CD4-positive, alpha-beta memory T cell (primary cell): ENCODE measurements at regions not wholly inside any gene's neighbourhood (a gene's known extent, or its start where the extent isn't known, plus 50 kb on each side); places are given as distances from the start of the nearest gene placed in this dataset.

ENCODE experiments used
- CTCF ChIA-PET: fragments of 350-600 bp; sonication (Branson Sonifier 250); formaldehyde crosslinking; loops from one replicate; lab custom pipeline; 2021; ENCODE audit warnings: inconsistent platforms; ENCODE audit not compliant: partially characterized antibody; lab: Charles Lee
- POLR2A ChIA-PET: fragments of 350-600 bp; sonication (Branson Sonifier 250); formaldehyde crosslinking; loops from one replicate; lab custom pipeline; 2021; ENCODE audit not compliant: partially characterized antibody; lab: Charles Lee
- DNase-seq, 5 donors: peaks; one replicate each; pipeline versions ENCODE4 v3.0.0 to v3.0.0-alpha.2; 2020 to 2022; ENCODE audit warnings: mixed read lengths in 1 of 5
- H3K27ac ChIP-seq: one replicate; pipeline ENCODE4 v1.7.0; 2013; ENCODE audit warnings: low read depth, low read length
- H3K27me3 ChIP-seq: 2 replicates; pipeline ENCODE4 v1.7.0; 2013; ENCODE audit warnings: mild to moderate bottlenecking, low read length, moderate library complexity; ENCODE audit not compliant: insufficient read depth
- H3K36me3 ChIP-seq: 2 replicates; pipeline ENCODE4 v1.7.0; 2013; ENCODE audit warnings: mild to moderate bottlenecking, low read length, moderate library complexity; ENCODE audit not compliant: insufficient read depth
- H3K4me1 ChIP-seq: 2 replicates; pipeline ENCODE4 v1.7.0; 2013; ENCODE audit warnings: mild to moderate bottlenecking, low read length, moderate library complexity; ENCODE audit not compliant: insufficient read depth
- H3K4me3 ChIP-seq, 2 donors: one replicate each; pipeline ENCODE4 v1.7.0; 2013; ENCODE audit warnings: low read length in 2 of 2, mild to moderate bottlenecking in 1 of 2
- H3K9me3 ChIP-seq, 2 donors: one replicate each; pipeline ENCODE4 v1.7.0; 2013; ENCODE audit warnings: low read length in 2 of 2, control low read depth in 1 of 2; ENCODE audit not compliant: control insufficient read depth in 1 of 2
- H3K27ac Mint-ChIP-seq, 7 donors: one replicate each; pipeline ENCODE4 v1.8.0; 2020 to 2021; ENCODE audit warnings: mixed read lengths in 7 of 7, mild to moderate bottlenecking in 6 of 7, inconsistent platforms in 3 of 7, moderate library complexity in 3 of 7
- H3K27me3 Mint-ChIP-seq, 2 donors: one replicate each; pipeline ENCODE4 v1.8.0; 2020 to 2021; ENCODE audit warnings: mixed read lengths in 2 of 2
- H3K36me3 Mint-ChIP-seq, 2 donors: one replicate each; pipeline ENCODE4 v1.8.0; 2020 to 2021; ENCODE audit warnings: mixed read lengths in 2 of 2, inconsistent platforms in 1 of 2, mild to moderate bottlenecking in 1 of 2
- H3K4me1 Mint-ChIP-seq, 4 donors: one replicate each; pipeline ENCODE4 v1.8.0; 2020 to 2021; ENCODE audit warnings: mixed read lengths in 4 of 4, mild to moderate bottlenecking in 1 of 4
- H3K4me3 Mint-ChIP-seq, 8 donors: one replicate each; pipeline ENCODE4 v1.8.0; 2020 to 2021; ENCODE audit warnings: mixed read lengths in 8 of 8, mild to moderate bottlenecking in 7 of 8, moderate library complexity in 6 of 8, inconsistent platforms in 3 of 8
- H3K9me3 Mint-ChIP-seq, 8 donors: one replicate each; pipeline ENCODE4 v1.8.0; 2020 to 2021; ENCODE audit warnings: mixed read lengths in 8 of 8, mild to moderate bottlenecking in 5 of 8, inconsistent platforms in 3 of 8, moderate library complexity in 1 of 8
- intact Hi-C: fragments of 100-400 bp; cut with micrococcal nuclease; formaldehyde crosslinking; loops from one replicate; pipeline ENCODE4 v1.15.1; 2023

GRCh38 chrY:7444141-7444540 is 532.6 kb upstream of the AMELY start:
- H3K4me3 Mint-ChIP-seq = no peak overlapping the region
- ChIA-PET POLR2A (no interaction called here), CTCF (no interaction called here)
- H3K27me3 Mint-ChIP-seq = peaks cover 2 to 8% of the 10 kb centered on the region in 2 donors
- peaks cover 0 to 2% (median 0%) of the 10 kb centered on the region in 8 donors for H3K9me3 Mint-ChIP-seq
- no peaks in the 10 kb centered on the region for H3K36me3 Mint-ChIP-seq
- Histone ChIP-seq H3K4me3 (no peak overlapping the region), H3K27ac (no peak overlapping the region), H3K9me3 (no peaks in the 10 kb centered on the region), H3K27me3 (no peaks in the 10 kb centered on the region), H3K36me3 (no peaks in the 10 kb centered on the region), H3K4me1 (no peaks in the 10 kb centered on the region)
- no peaks in the 10 kb centered on the region for H3K4me1 Mint-ChIP-seq
- no peak for DNase-seq
- no peak overlapping the region for H3K27ac Mint-ChIP-seq
- intact Hi-C loops = no loop called here

DNA sequence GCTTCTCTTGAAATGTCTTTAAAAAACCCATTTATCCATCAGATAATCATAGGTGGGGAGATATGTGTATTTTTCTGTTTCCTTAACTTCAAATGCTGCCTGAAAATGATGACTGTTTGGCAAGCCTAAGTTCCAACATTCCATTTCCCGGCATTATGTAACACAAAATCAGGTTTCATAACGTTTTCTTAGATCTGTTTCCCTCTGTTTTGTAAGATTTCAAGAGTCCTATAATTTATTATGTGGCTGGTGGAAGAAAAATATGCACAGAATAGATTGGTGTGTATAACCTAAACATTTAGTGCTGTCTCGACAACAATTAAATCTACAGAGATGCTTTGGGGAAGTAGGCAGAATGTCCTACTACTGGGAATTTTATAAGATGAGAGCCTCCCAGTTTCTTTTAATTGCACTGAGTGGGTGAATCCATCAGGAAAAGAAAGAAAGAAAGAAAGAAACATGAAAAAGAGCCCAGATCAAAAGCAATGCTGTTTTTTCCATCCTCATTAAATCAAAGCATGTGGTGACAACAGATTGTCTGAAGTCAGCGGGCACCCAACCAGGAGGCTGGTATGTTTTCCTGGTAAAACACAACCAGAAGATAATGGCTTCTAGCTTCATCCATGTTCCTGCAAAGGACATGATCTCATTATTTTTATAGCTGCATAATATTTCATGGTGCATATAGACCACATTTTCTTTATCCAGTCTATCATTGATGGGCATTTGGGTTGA is 529.4 kb upstream of the AMELY start:
- Mint-ChIP-seq H3K9me3 (peaks cover 0 to 2% (median 0%) of the 10 kb centered on the region in 8 donors), H3K36me3 (no peaks in the 10 kb centered on the region), H3K4me1 (no peaks in the 10 kb centered on the region), H3K27me3 (no peaks in the 10 kb centered on the region), H3K27ac (no peak overlapping the region), H3K4me3 (no peak overlapping the region)
- H3K4me1 ChIP-seq = no peaks in the 10 kb centered on the region
- no peaks in the 10 kb centered on the region for H3K9me3 ChIP-seq
- no peaks in the 10 kb centered on the region for H3K27me3 ChIP-seq
- H3K36me3 ChIP-seq = no peaks in the 10 kb centered on the region
- H3K27ac ChIP-seq = no peak overlapping the region
- intact Hi-C loops = no loop called here
- POLR2A ChIA-PET = no interaction called here
- no peak overlapping the region for H3K4me3 ChIP-seq
- no peak for DNase-seq
- CTCF ChIA-PET = no interaction called here

- no peak for DNase-seq
- no peaks in the 10 kb centered on the region for H3K9me3 ChIP-seq
- CTCF ChIA-PET = no interaction called here
- H3K4me3 ChIP-seq = no peak overlapping the region
- no peaks in the 10 kb centered on the region for H3K27me3 ChIP-seq
- H3K4me1 Mint-ChIP-seq = no peaks in the 10 kb centered on the region
- H3K9me3 Mint-ChIP-seq = no peaks in the 10 kb centered on the region
- H3K36me3 Mint-ChIP-seq = no peaks in the 10 kb centered on the region
- peaks cover 0 to 2% of the 10 kb centered on the region in 2 donors for H3K27me3 Mint-ChIP-seq
- intact Hi-C loops = no loop called here
- no peak overlapping the region for H3K4me3 Mint-ChIP-seq
- no peak overlapping the region for H3K27ac Mint-ChIP-seq
- no peak overlapping the region for H3K27ac ChIP-seq
- no peaks in the 10 kb centered on the region for H3K36me3 ChIP-seq
- POLR2A ChIA-PET = no interaction called here
- H3K4me1 ChIP-seq = no peaks in the 10 kb centered on the region
Observed at GRCh38 chrY:7437086-7437485, 525.5 kb upstream of the AMELY start.

DNA sequence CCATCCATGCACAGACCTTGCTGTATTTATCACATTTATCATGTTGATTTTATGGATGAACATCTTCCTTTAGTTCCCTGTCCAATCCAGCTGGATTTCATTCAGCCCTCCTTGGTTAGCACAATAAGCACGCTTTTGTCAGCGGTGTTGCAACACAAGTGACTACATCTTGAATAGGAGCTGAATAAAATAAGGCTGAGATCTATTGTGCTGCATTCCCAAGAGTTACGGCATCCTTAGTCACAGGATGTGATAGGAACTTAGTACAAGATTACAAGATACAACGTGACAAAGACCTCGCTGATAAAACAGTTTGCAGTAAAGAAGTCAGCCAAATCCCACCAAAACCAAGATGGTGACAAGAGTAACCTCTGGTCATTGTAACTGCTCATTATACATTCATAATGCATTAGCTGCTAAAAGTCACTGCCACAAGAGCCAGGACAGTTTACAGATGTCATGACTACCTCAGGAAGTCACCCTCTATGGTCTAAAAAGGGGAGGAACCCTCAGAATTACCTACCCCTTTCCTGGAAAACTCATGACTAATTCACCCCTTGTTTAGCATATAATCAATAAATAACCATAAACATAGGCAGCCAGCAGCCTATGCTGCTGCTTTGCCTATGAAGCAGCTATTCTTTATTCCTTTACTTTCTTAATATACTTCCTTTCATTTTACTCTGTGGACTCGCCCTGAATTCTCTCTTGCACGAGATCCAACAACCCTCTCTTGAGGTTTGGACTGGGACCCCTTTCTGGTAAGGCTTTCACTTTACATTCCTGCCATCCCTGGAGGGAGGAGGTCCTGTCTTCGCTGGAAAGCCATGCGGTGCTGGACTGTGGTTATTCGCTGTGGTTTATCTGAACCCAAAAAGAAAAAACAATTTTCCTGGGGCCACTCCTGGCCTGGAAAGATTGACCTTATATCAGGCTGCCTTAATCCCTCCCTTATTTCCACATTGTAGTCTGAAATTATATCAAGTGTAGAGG is 522.6 kb upstream of the AMELY start:
- H3K4me3 ChIP-seq = no peak overlapping the region
- Mint-ChIP-seq H3K9me3 (no peaks in the 10 kb centered on the region), H3K27ac (no peak overlapping the region), H3K27me3 (peaks cover 0 to 2% of the 10 kb centered on the region in 2 donors), H3K4me3 (no peak overlapping the region), H3K4me1 (no peaks in the 10 kb centered on the region), H3K36me3 (no peaks in the 10 kb centered on the region)
- H3K9me3 ChIP-seq = no peaks in the 10 kb centered on the region
- no peak overlapping the region for H3K27ac ChIP-seq
- DNase-seq = no peak
- intact Hi-C loops = no loop called here
- H3K27me3 ChIP-seq = no peaks in the 10 kb centered on the region
- no peaks in the 10 kb centered on the region for H3K36me3 ChIP-seq
- POLR2A ChIA-PET = no interaction called here
- CTCF ChIA-PET = no interaction called here
- H3K4me1 ChIP-seq = no peaks in the 10 kb centered on the region

DNA sequence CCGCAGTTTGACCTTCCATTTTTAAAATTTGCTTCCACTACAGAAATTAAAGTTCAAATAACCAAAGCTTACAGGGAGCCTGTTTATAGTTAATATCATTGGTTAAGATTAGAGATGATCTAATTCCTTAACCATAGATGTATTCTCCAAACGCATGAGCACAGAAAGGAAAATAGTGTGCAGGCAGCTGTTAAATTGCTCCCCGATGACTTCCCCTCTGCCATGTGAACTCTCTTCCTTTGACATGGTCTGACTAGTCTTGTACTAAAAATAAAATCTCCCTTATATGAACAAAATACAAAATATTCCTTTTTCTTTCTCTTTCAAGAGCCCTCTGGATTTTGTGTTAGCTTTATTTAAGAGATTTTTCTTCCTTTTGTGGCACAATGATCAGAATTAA is 507.6 kb upstream of the AMELY start:
- H3K27ac ChIP-seq = no peak overlapping the region
- H3K4me1 ChIP-seq = no peaks in the 10 kb centered on the region
- no peak for DNase-seq
- no peaks in the 10 kb centered on the region for H3K27me3 ChIP-seq
- H3K9me3 Mint-ChIP-seq = no peaks in the 10 kb centered on the region
- POLR2A ChIA-PET = no interaction called here
- no peaks in the 10 kb centered on the region for H3K9me3 ChIP-seq
- no peaks in the 10 kb centered on the region for H3K36me3 Mint-ChIP-seq
- CTCF ChIA-PET = no interaction called here
- H3K4me3 Mint-ChIP-seq = no peak overlapping the region
- H3K27me3 Mint-ChIP-seq = no peaks in the 10 kb centered on the region
- H3K27ac Mint-ChIP-seq = no peak overlapping the region
- H3K4me1 Mint-ChIP-seq = no peaks in the 10 kb centered on the region
- H3K36me3 ChIP-seq = no peaks in the 10 kb centered on the region
- H3K4me3 ChIP-seq = no peak overlapping the region
- intact Hi-C loops = no loop called here

DNA sequence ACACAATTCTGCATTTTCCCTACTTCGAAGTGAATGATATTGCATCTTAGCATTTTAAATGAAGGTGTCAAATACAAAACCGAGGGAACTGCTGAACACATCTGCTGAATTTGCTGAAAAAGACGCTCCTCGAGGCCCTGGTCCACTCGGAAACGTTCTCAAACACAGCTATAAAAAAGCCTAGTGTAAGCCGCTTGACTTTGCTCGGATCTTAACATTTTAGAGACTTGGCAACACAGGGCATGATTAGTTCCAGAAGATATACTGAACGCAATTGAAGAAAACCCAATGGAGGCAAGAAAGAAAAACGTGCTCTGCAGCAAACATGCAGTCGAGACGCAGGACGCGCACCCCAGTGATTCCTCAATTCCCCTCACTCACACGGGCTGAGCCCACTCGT is 506.4 kb upstream of the AMELY start:
- no peaks in the 10 kb centered on the region for H3K9me3 Mint-ChIP-seq
- H3K27me3 ChIP-seq = no peaks in the 10 kb centered on the region
- no peaks in the 10 kb centered on the region for H3K36me3 Mint-ChIP-seq
- DNase-seq = no peak
- H3K27me3 Mint-ChIP-seq = no peaks in the 10 kb centered on the region
- H3K4me3 ChIP-seq = no peak overlapping the region
- H3K4me3 Mint-ChIP-seq = no peak overlapping the region
- intact Hi-C loops = no loop called here
- POLR2A ChIA-PET = no interaction called here
- no peak overlapping the region for H3K27ac Mint-ChIP-seq
- no peak overlapping the region for H3K27ac ChIP-seq
- no peaks in the 10 kb centered on the region for H3K4me1 ChIP-seq
- no peaks in the 10 kb centered on the region for H3K36me3 ChIP-seq
- CTCF ChIA-PET = no interaction called here
- no peaks in the 10 kb centered on the region for H3K4me1 Mint-ChIP-seq
- H3K9me3 ChIP-seq = no peaks in the 10 kb centered on the region

DNA sequence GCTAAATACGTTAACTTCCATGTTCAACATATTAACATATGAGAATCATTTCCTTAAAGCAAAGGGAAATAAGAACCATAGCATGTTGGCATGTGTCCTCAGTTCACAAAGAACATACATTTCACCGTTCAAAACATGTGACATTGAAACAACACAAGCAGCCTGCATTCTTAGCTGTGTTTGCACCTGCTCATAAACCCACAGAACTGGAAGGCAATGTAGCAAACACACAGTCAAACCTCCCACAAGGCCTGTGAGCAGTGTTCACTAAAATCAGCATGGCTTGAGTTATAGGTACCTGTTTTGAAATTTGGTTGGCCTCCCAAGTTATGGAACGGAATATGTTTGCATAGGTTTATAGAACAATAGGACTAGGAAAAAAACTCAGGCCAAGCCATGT is 504.9 kb upstream of the AMELY start:
- no peaks in the 10 kb centered on the region for H3K27me3 ChIP-seq
- intact Hi-C loops = no loop called here
- ChIA-PET CTCF (no interaction called here), POLR2A (no interaction called here)
- no peak overlapping the region for H3K4me3 ChIP-seq
- H3K4me1 ChIP-seq = no peaks in the 10 kb centered on the region
- Mint-ChIP-seq H3K27me3 (no peaks in the 10 kb centered on the region), H3K4me3 (no peak overlapping the region), H3K4me1 (no peaks in the 10 kb centered on the region), H3K27ac (no peak overlapping the region), H3K36me3 (no peaks in the 10 kb centered on the region), H3K9me3 (no peaks in the 10 kb centered on the region)
- H3K9me3 ChIP-seq = no peaks in the 10 kb centered on the region
- DNase-seq = no peak
- H3K36me3 ChIP-seq = no peaks in the 10 kb centered on the region
- no peak overlapping the region for H3K27ac ChIP-seq
